ENCODE measurements at regions not wholly inside any gene's neighbourhood (a gene's known extent, or its start where the extent isn't known, plus 50 kb on each side); places are given as distances from the start of the nearest gene placed in this dataset.

GRCh38 chr5:53313145-53313544, 167.3 kb upstream of the FST start:
- TF ChIP-seq CTCF (IDR thresholded peaks at IDR 0.05) (no peak), POLR2A (IDR thresholded peaks at IDR 0.05) (no peak)
